Activated T-cell treated with anti-CD3 and anti-CD28 coated beads, Interleukin-2, amount 50 U/mL, for 72 hours (primary cell): ENCODE measurements at regions not wholly inside any gene's neighbourhood (a gene's known extent, or its start where the extent isn't known, plus 50 kb on each side); places are given as distances from the start of the nearest gene placed in this dataset.

Source experiments
- ATAC-seq, 2 donors: fragments of 150-1000 bp; cut with Tn5 transposase; replicated peaks in 1 of 2; 2 replicates each; pipeline ENCODE4 v1.10.0; 2021; ENCODE audit warnings: moderate library complexity in 2 of 2, mild to moderate bottlenecking in 1 of 2
- DNase-seq, 2 donors: peaks; one replicate each; pipeline ENCODE4 v3.0.0; 2021 to 2022; ENCODE audit warnings: mixed read lengths in 1 of 2
- H3K27ac Mint-ChIP-seq: one replicate; pipeline ENCODE4 v1.8.0; 2022; ENCODE audit warnings: mild to moderate bottlenecking, moderate library complexity, mixed read lengths
- H3K27me3 Mint-ChIP-seq: one replicate; pipeline ENCODE4 v1.8.0; 2022; ENCODE audit warnings: low read depth, mixed read lengths
- H3K36me3 Mint-ChIP-seq, 2 donors: one replicate each; pipeline ENCODE4 v1.8.0; 2022; ENCODE audit warnings: mixed read lengths in 2 of 2, mild to moderate bottlenecking in 1 of 2; ENCODE audit not compliant: insufficient read depth in 2 of 2
- H3K4me1 Mint-ChIP-seq: one replicate; pipeline ENCODE4 v1.8.0; 2022; ENCODE audit warnings: low read depth, mixed read lengths
- H3K4me3 Mint-ChIP-seq, 2 donors: one replicate each; pipeline ENCODE4 v1.8.0; 2022; ENCODE audit warnings: mild to moderate bottlenecking in 2 of 2, mixed read lengths in 2 of 2, moderate library complexity in 2 of 2
- H3K9me3 Mint-ChIP-seq, 2 donors: one replicate each; pipeline ENCODE4 v1.8.0; 2022; ENCODE audit warnings: mixed read lengths in 2 of 2

DNA sequence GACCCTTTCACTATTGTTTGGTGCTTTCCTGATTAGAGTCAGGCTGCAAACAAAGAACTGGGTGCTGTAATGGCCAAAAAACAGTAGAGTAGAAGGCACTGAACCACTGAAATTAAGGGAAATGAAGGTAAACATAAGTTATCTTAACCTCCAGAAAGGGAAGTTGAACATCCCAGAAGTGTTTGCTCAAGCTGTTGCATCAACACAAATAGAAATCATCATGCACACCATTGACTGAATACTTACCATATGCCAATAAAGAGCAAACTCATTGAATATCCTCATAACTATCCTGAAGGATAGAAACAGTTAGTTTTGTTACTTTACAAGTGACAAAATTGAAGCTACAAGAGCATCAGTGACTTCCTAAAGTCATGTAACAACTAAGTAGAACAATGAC is 477.4 kb upstream of the CHST9 start:
- Mint-ChIP-seq H3K9me3 (peaks cover 4 to 7% of the 10 kb centered on the region in 2 donors), H3K4me3 (no peak overlapping the region), H3K27ac (no peak overlapping the region), H3K4me1 (no peaks in the 10 kb centered on the region), H3K27me3 (no peaks in the 10 kb centered on the region), H3K36me3 (no peaks in the 10 kb centered on the region)
- ATAC-seq: no peak
- DNase-seq: no peak

DNA sequence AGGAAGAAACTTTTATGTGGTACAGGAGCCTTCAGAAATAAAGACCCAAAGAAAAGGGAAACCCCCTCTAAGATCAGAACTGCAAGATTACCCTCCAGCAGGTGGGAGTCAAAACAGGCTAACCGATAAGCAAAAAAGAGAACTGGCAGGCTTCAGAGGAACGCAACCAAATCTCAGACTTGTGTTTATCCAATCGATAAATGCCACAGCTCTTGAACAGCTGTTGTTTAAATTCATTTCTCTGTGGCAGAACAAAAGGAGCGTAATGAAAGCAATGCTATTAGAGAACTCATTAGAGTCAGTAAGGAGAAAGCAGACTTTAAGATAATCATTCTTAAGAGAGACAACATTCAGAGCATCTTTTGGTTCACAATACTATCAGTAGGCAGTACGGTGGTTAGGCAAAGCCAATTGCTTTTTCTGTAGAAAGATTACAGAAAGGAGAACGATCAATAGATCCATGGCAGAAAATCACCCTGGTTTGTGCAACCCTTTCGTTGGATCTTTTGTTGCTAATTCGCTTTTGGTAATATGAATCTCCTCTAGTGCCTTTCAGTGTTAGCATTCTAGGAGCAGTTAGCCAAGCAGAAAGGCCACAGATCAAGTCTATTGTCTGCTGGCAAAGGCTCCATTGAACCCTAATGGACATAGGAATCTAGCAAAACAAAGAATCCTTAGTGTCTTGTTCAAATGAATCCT is 476.4 kb upstream of the CHST9 start:
- Mint-ChIP-seq H3K27ac (no peak overlapping the region), H3K4me1 (no peaks in the 10 kb centered on the region), H3K27me3 (no peaks in the 10 kb centered on the region), H3K9me3 (peaks cover 4 to 7% of the 10 kb centered on the region in 2 donors), H3K36me3 (no peaks in the 10 kb centered on the region), H3K4me3 (no peak overlapping the region)
- no peak for ATAC-seq
- DNase-seq: no peak

DNA sequence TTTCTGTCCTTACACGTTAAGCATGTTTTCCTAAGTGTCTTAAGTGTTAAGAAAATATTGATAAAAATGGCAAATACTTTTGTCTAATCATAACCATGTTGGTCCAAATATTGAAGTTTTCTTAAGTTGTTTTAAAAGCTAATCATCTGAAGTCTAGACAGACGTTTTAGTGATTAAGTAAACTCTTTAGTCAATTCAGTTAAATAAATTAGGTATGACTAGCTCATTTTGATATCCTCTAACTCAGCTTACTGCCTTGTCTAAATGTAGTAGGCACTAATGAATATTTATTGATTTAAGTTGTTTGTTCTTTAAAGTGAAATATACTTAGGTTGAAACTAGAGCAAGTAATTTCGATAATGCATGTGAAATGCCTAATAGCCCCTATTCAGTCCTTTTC is 471.8 kb upstream of the CHST9 start:
- no peak overlapping the region for H3K27ac Mint-ChIP-seq
- no peaks in the 10 kb centered on the region for H3K4me1 Mint-ChIP-seq
- H3K36me3 Mint-ChIP-seq: no peaks in the 10 kb centered on the region
- DNase-seq (no peak), ATAC-seq (no peak)
- H3K27me3 Mint-ChIP-seq: no peaks in the 10 kb centered on the region
- no peak overlapping the region for H3K4me3 Mint-ChIP-seq
- H3K9me3 Mint-ChIP-seq: peaks cover 5% of the 10 kb centered on the region in 2 donors

DNA sequence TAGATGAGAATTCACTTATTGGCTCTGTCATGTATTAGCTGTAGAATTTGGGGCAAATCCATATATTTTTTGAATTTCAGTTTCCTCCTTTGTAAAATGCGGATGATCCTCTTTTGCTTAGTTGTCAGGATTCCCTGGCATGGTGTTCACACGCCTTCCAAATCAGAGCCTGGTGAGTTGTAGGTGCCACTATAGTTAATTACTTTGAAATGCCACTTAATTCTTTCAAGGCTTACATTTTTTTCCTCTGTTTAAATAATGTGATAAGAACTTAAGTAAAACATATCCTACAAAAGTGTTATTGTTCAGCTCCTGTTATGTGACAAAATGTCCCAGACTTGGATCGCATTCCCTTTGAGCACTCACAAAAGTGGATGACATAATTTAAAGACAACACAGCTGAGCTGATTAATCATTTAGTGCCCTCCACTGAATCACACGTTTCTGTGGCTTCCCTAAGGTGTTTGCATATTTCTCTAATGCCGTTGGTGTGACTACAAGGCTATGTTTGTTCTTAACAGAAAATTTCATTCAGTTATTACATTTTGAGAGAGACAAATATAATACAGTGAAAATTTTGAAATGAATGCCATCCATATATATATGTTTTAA is 471.2 kb upstream of the CHST9 start:
- Mint-ChIP-seq H3K4me1 (no peaks in the 10 kb centered on the region), H3K27me3 (no peaks in the 10 kb centered on the region), H3K36me3 (no peaks in the 10 kb centered on the region), H3K27ac (no peak overlapping the region), H3K4me3 (no peak overlapping the region), H3K9me3 (peaks cover 4 to 5% of the 10 kb centered on the region in 2 donors)
- DNase-seq: no peak
- ATAC-seq: no peak

GRCh38 chr18:27653247-27653646 is 468.1 kb upstream of the CHST9 start:
- Mint-ChIP-seq H3K9me3 (peaks cover 4 to 5% of the 10 kb centered on the region in 2 donors), H3K27me3 (no peaks in the 10 kb centered on the region), H3K4me1 (no peaks in the 10 kb centered on the region), H3K36me3 (no peaks in the 10 kb centered on the region), H3K27ac (no peak overlapping the region), H3K4me3 (no peak overlapping the region)
- DNase-seq (no peak), ATAC-seq (no peak)

GRCh38 chr18:27652480-27653121 is 467.5 kb upstream of the CHST9 start:
- H3K9me3 Mint-ChIP-seq: peaks cover 4 to 5% of the 10 kb centered on the region in 2 donors
- no peak for ATAC-seq
- H3K27ac Mint-ChIP-seq: no peak overlapping the region
- H3K4me1 Mint-ChIP-seq: no peaks in the 10 kb centered on the region
- H3K36me3 Mint-ChIP-seq: no peaks in the 10 kb centered on the region
- H3K4me3 Mint-ChIP-seq: no peak overlapping the region
- no peaks in the 10 kb centered on the region for H3K27me3 Mint-ChIP-seq
- no peak for DNase-seq

DNA sequence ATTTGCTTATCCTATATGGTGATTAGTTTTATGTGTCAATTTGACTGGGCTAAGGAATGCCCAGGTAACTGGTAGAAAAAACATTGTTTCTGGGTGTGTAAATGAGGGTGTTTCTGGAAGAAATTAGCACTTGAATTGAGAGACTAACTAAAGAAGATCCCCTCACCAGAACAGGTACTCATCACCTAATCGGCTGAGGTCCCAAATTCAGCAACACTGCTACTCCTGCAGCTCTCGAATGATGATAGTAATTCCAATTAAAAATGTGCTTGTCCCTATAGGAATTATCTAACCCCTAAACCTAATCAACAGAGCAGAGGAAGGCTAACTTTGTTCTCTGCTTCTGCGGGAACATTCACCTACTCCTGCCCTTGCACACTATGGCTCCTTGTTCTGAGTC is 464.5 kb upstream of the CHST9 start:
- no peak for DNase-seq
- peaks cover 3 to 4% of the 10 kb centered on the region in 2 donors for H3K9me3 Mint-ChIP-seq
- H3K4me1 Mint-ChIP-seq: no peaks in the 10 kb centered on the region
- ATAC-seq: no peak
- H3K36me3 Mint-ChIP-seq: no peaks in the 10 kb centered on the region
- no peak overlapping the region for H3K27ac Mint-ChIP-seq
- H3K27me3 Mint-ChIP-seq: no peaks in the 10 kb centered on the region
- H3K4me3 Mint-ChIP-seq: no peak overlapping the region

DNA sequence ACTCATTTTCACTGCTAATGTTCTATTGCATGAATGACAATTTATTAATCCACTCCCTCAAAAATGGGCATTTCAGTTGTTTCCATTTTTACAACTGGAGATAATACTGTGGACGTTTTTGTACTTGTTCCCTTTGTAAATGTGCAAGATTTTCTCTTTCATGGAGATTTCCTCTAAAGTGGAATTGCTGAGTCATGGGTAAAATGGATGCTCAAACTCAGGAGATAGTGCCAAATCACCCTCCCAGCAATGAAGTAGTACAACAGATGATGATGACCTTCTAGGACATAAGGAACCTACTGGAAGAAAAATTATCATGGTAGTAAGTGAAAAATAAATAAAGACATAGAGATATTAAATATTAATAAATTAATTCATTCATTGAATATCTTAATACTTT is 460.8 kb upstream of the CHST9 start:
- no peak overlapping the region for H3K27ac Mint-ChIP-seq
- peaks cover 0 to 2% of the 10 kb centered on the region in 2 donors for H3K9me3 Mint-ChIP-seq
- H3K36me3 Mint-ChIP-seq: no peaks in the 10 kb centered on the region
- ATAC-seq: no peak
- H3K27me3 Mint-ChIP-seq: no peaks in the 10 kb centered on the region
- H3K4me3 Mint-ChIP-seq: no peak overlapping the region
- H3K4me1 Mint-ChIP-seq: no peaks in the 10 kb centered on the region
- no peak for DNase-seq

DNA sequence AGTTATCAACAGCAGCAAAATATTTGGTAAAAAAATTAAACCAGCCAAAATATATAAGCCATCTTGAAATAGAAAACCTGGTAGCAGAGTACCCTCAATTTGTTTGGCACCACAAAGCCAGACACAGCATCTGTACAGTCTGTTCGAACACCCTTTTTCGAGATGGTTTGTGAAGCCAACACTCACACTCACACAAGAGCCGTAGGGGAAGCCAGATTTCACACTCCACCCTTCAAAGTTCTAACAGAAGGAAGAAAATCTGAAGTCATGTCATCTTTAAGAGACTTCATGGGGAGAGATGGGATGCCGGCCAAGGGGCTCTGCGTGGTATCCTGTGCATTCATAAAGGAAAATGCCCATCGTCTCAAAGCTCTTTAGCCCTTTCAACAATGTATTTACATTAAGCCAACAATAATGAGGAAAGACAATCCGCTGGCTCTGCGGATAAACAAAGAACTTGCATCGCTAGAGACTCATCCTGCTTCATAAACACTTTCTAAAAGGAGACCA is 451.5 kb upstream of the CHST9 start:
- H3K4me1 Mint-ChIP-seq: no peaks in the 10 kb centered on the region
- H3K27ac Mint-ChIP-seq: no peak overlapping the region
- ATAC-seq (no peak), DNase-seq (no peak)
- H3K36me3 Mint-ChIP-seq: no peaks in the 10 kb centered on the region
- H3K9me3 Mint-ChIP-seq: peaks cover 0 to 2% of the 10 kb centered on the region in 2 donors
- no peaks in the 10 kb centered on the region for H3K27me3 Mint-ChIP-seq
- H3K4me3 Mint-ChIP-seq: no peak overlapping the region

- no peak overlapping the region for H3K4me3 Mint-ChIP-seq
- H3K36me3 Mint-ChIP-seq: no peaks in the 10 kb centered on the region
- DNase-seq (no peak), ATAC-seq (no peak)
- no peak overlapping the region for H3K27ac Mint-ChIP-seq
- no peaks in the 10 kb centered on the region for H3K27me3 Mint-ChIP-seq
- no peaks in the 10 kb centered on the region for H3K4me1 Mint-ChIP-seq
- peaks cover 0 to 2% of the 10 kb centered on the region in 2 donors for H3K9me3 Mint-ChIP-seq
Measured at GRCh38 chr18:27632706-27633105, 447.6 kb upstream of the CHST9 start.

- Mint-ChIP-seq H3K4me3 (no peak overlapping the region), H3K36me3 (no peaks in the 10 kb centered on the region), H3K27ac (no peak overlapping the region), H3K4me1 (no peaks in the 10 kb centered on the region), H3K27me3 (no peaks in the 10 kb centered on the region), H3K9me3 (no peaks in the 10 kb centered on the region)
- ATAC-seq: no peak
- no peak for DNase-seq
Measured at GRCh38 chr18:27627927-27628326, 442.8 kb upstream of the CHST9 start.

GRCh38 chr18:27621236-27621890 is 436.3 kb upstream of the CHST9 start:
- H3K4me3 Mint-ChIP-seq: no peak overlapping the region
- H3K27me3 Mint-ChIP-seq: no peaks in the 10 kb centered on the region
- H3K27ac Mint-ChIP-seq: no peak overlapping the region
- no peak for ATAC-seq
- DNase-seq: no peak
- no peaks in the 10 kb centered on the region for H3K4me1 Mint-ChIP-seq
- no peaks in the 10 kb centered on the region for H3K36me3 Mint-ChIP-seq
- peaks cover 2 to 6% of the 10 kb centered on the region in 2 donors for H3K9me3 Mint-ChIP-seq

- no peak for ATAC-seq
- no peaks in the 10 kb centered on the region for H3K4me1 Mint-ChIP-seq
- H3K9me3 Mint-ChIP-seq: peaks cover 2 to 6% of the 10 kb centered on the region in 2 donors
- no peak for DNase-seq
- no peaks in the 10 kb centered on the region for H3K36me3 Mint-ChIP-seq
- no peak overlapping the region for H3K27ac Mint-ChIP-seq
- H3K4me3 Mint-ChIP-seq: no peak overlapping the region
- H3K27me3 Mint-ChIP-seq: no peaks in the 10 kb centered on the region
Measured at GRCh38 chr18:27619906-27620305, 434.8 kb upstream of the CHST9 start.
